ENCODE measurements at regions not wholly inside any gene's neighbourhood (a gene's known extent, or its start where the extent isn't known, plus 50 kb on each side); places are given as distances from the start of the nearest gene placed in this dataset.

DNA sequence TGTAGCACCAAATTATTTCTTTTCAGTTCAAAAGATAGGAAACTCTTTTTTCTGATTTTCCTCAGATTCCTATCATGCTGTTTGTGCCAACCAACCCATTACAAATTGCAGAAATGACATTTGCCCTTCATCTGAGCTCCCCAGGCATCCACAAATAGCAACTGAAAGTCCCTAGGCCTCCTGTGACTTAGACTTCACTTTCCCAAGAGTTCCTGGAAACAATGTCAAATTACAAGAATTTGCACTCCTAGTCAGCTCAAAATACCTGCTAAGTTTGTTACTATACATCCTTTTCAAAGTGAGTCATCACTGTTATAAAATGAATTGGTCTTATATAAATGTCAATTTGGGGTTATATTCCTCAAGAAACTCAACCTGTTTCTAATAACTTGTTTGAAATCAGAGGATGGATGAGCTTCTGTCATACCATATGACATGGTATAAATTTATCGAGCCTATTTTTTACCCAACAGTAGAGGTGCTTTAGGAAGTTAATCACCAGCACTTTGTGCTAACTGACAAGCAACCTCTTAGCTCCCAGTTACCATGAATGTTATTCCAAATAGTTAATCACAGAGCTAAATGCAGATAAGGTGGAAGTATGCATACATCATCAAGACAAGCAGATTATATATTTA, 256.5 kb downstream of the HACE1 start:
- DNase-seq, result no peak
- TF ChIP-seq POLR2A (IDR thresholded peaks at IDR 0.05; ENCODE audit: low read length) (no peak), GATA1 (IDR thresholded peaks at IDR 0.05; ENCODE audit: low read depth, low read length) (no peak)

DNA sequence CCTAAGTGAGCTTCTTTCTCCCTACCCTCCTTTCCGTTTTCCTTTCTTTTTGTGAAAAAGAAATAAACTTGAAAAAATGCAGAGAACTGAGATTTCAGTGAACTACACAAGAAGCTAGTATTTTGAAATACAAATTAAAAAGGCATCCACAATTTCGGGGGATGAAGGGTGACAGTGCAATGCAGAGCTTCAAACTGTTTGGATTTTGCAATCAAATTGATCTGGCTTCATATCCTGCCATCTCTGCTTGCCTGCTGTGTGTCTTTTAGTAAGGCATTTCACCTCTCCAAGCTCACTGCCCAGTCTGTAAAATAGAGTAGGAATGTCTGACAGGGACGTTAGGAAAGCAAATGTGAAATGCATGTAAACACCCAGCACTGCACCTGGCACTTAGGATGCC, 258.0 kb downstream of the HACE1 start:
- TF ChIP-seq GATA1 (IDR thresholded peaks at IDR 0.05; ENCODE audit: low read depth, low read length) (no peak), POLR2A (IDR thresholded peaks at IDR 0.05; ENCODE audit: low read length) (no peak)
- DNase-seq, result no peak

- TF ChIP-seq POLR2A (IDR thresholded peaks at IDR 0.05; ENCODE audit: low read length) (no peak), GATA1 (IDR thresholded peaks at IDR 0.05; ENCODE audit: low read depth, low read length) (no peak)
These were observed 258.5 kb downstream of the HACE1 start for GRCh38 chr6:104601131-104601651.

GRCh38 chr6:104600639-104600931, 259.1 kb downstream of the HACE1 start:
- no peak for TF ChIP-seq POLR2A (IDR thresholded peaks at IDR 0.05; ENCODE audit: low read length)
- no peak for TF ChIP-seq GATA1 (IDR thresholded peaks at IDR 0.05; ENCODE audit: low read depth, low read length)

More at GRCh38 chr6:104601131-104601651, 258.5 kb downstream of the HACE1 start:
- DNase-seq, result no peak

GRCh38 chr6:104599821-104600638, 259.7 kb downstream of the HACE1 start:
- no peak for DNase-seq
- no peak for TF ChIP-seq POLR2A (IDR thresholded peaks at IDR 0.05; ENCODE audit: low read length)
- TF ChIP-seq GATA1 (IDR thresholded peaks at IDR 0.05; ENCODE audit: low read depth, low read length), result no peak

More at GRCh38 chr6:104600639-104600931, 259.1 kb downstream of the HACE1 start:
- no peak for DNase-seq

GRCh38 chr6:104597541-104598050, 262.1 kb downstream of the HACE1 start:
- TF ChIP-seq POLR2A (IDR thresholded peaks at IDR 0.05; ENCODE audit: low read length), result no peak
- no peak for TF ChIP-seq GATA1 (IDR thresholded peaks at IDR 0.05; ENCODE audit: low read depth, low read length)
- DNase-seq, result no peak

GRCh38 chr6:104596091-104596490, 263.6 kb downstream of the HACE1 start:
- DNase-seq, result no peak
- no peak for TF ChIP-seq POLR2A (IDR thresholded peaks at IDR 0.05; ENCODE audit: low read length)
- TF ChIP-seq GATA1 (IDR thresholded peaks at IDR 0.05; ENCODE audit: low read depth, low read length), result no peak

DNA sequence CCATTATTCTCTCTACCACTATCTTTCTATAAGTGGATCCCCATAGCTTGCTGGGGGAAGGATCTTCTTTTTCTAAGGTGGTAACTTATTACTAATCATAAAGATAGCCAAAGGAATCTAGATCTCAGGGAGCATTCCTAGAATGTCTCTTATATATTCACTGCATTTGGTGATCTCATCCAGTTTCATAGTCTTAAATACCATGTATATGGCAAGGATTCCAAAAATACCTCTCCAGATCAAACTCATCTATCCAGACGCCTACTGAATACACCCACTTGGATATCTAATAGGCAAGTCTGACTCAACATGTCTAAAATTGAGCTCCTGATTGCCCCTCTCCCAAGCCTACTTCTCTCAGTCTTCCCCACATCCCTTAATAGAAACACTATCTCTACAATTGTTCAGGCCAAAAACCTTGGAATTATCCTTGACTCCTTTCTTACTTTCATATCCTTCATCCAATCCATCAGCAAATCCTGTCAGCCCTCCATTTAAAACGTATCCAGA, 264.4 kb downstream of the HACE1 start:
- TF ChIP-seq GATA1 (IDR thresholded peaks at IDR 0.05; ENCODE audit: low read depth, low read length), result no peak
- no peak for TF ChIP-seq POLR2A (IDR thresholded peaks at IDR 0.05; ENCODE audit: low read length)
- no peak for DNase-seq

- TF ChIP-seq POLR2A (IDR thresholded peaks at IDR 0.05; ENCODE audit: low read length) (no peak), GATA1 (IDR thresholded peaks at IDR 0.05; ENCODE audit: low read depth, low read length) (no peak)
- no peak for DNase-seq
These were observed 268.0 kb downstream of the HACE1 start for GRCh38 chr6:104591573-104592334.

GRCh38 chr6:104589940-104590339, 269.8 kb downstream of the HACE1 start:
- TF ChIP-seq POLR2A (IDR thresholded peaks at IDR 0.05; ENCODE audit: low read length), result no peak
- no peak for TF ChIP-seq GATA1 (IDR thresholded peaks at IDR 0.05; ENCODE audit: low read depth, low read length)
- no peak for DNase-seq

GRCh38 chr6:104585646-104586045, 274.1 kb downstream of the HACE1 start:
- TF ChIP-seq POLR2A (IDR thresholded peaks at IDR 0.05; ENCODE audit: low read length), result no peak
- no peak for TF ChIP-seq GATA1 (IDR thresholded peaks at IDR 0.05; ENCODE audit: low read depth, low read length)

DNA sequence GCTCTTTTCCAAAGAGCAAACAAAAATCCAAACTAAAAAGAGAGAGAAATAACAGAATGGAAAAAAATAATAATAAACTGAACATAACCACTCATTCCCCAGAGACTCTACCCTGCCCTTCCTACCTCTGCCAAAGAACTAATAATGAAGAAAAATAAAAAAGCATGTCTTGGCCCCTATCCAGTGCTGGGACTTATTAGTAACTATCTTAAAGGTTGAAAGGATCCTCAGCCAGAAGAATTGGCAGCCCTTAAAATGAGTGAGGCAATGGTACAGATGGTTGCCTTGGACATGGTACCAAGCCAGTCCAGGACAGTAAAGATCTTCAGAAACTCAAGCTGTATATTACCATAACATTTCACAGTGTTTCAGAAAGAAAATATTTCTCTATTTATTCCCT, 279.3 kb downstream of the HACE1 start:
- no peak for DNase-seq
- no peak for TF ChIP-seq POLR2A (IDR thresholded peaks at IDR 0.05; ENCODE audit: low read length)
- no peak for TF ChIP-seq GATA1 (IDR thresholded peaks at IDR 0.05; ENCODE audit: low read depth, low read length)

More at GRCh38 chr6:104585646-104586045, 274.1 kb downstream of the HACE1 start:
- DNase-seq, result no peak

DNA sequence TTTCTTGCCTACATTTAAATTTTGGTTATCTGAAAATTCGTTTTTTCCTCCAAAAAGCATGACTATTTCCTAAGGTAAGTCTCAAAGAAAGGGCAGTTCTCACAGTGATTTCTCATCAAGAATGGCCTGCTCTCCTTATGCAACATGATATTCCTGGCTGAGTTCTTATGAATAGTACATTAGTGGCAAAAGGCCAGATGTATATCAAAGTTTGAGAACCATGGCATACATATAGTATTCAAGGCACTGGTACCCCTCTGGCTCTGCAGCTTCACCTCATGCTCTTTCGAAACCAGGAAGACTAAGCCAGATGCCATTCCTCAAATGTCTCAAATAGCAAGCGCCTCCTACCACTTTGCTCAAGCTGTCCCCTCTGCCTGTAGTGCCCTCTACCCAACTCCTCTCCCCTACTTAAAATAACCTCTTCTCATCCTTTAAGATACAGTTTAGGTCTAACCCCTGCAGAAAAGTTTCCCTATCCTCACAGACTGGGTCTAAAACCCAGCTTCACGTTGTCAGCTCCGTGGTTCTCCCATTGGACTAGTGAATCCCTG, 280.3 kb downstream of the HACE1 start:
- DNase-seq, result no peak
- TF ChIP-seq POLR2A (IDR thresholded peaks at IDR 0.05; ENCODE audit: low read length) (no peak), GATA1 (IDR thresholded peaks at IDR 0.05; ENCODE audit: low read depth, low read length) (no peak)
